GM12872 (cell line): ENCODE measurements at regions not wholly inside any gene's neighbourhood (a gene's known extent, or its start where the extent isn't known, plus 50 kb on each side); places are given as distances from the start of the nearest gene placed in this dataset.

ENCODE experiments used
- TF ChIP-seq, protein P1 (sequence below): IDR thresholded peaks from 3 replicates; pipeline ENCODE4 v1.5.1; 2011; ENCODE audit warnings: low read depth, mild to moderate bottlenecking, low read length, moderate library complexity; ENCODE audit not compliant: insufficient read depth

DNA sequence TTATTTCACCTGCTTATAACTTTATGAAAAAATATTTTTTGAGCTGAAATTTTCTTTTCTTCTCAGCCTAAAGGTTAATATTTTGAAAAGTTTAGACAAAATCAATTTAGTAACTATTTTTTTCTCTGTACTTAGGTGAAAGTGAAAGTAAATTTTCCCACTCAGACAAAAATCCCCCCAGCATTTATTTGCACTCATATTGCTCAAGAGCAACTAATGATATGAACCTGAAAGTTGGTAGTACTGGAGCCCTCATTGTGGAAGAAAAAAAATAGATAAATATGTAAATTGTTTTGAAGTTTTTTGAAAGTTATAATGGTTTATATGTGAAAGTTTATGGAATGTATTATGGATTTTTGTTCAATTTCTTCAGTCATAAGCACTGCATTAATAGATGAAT is 1005.9 kb upstream of the ATXN7L3B start:
- TF ChIP-seq, protein P1, sequence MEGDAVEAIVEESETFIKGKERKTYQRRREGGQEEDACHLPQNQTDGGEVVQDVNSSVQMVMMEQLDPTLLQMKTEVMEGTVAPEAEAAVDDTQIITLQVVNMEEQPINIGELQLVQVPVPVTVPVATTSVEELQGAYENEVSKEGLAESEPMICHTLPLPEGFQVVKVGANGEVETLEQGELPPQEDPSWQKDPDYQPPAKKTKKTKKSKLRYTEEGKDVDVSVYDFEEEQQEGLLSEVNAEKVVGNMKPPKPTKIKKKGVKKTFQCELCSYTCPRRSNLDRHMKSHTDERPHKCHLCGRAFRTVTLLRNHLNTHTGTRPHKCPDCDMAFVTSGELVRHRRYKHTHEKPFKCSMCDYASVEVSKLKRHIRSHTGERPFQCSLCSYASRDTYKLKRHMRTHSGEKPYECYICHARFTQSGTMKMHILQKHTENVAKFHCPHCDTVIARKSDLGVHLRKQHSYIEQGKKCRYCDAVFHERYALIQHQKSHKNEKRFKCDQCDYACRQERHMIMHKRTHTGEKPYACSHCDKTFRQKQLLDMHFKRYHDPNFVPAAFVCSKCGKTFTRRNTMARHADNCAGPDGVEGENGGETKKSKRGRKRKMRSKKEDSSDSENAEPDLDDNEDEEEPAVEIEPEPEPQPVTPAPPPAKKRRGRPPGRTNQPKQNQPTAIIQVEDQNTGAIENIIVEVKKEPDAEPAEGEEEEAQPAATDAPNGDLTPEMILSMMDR: no peak

DNA sequence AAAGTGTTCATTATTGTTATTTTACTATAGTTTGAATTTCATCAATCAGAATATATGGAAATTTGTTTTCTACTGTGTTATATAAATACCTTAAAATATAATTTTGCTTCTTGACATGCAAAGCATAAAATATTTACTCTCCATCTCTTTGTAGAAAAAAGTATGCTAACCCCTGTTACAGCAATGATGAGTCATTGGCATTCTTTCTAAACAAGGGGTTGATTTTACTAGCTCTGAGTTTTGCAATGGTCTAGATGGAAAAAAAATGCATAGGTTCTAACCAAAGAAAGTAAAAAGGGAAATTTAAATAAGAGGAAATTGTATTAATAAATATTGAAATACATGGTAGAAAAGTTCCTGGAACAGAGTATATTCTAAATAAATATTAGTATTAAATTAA is 990.2 kb upstream of the ATXN7L3B start:
- TF ChIP-seq, protein P1: no peak

DNA sequence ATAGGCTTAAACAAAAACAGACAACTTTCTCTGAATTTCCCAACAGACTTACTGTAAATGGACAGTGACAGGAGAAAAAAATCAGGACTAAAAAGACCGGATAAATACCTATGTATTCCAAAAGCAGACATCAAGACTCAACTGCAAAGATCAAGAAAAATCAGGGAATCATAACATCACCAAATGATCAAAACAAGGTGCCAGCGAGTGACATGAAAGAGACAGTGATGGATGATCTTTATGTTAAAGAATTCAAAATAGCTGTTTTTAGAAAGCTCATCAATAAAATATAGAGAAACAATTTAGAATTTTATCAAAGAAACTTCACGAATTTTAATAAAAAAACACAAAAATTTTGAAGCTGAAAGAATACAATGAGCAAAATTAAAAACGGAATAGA is 952.5 kb upstream of the ATXN7L3B start:
- TF ChIP-seq, protein P1: no peak

DNA sequence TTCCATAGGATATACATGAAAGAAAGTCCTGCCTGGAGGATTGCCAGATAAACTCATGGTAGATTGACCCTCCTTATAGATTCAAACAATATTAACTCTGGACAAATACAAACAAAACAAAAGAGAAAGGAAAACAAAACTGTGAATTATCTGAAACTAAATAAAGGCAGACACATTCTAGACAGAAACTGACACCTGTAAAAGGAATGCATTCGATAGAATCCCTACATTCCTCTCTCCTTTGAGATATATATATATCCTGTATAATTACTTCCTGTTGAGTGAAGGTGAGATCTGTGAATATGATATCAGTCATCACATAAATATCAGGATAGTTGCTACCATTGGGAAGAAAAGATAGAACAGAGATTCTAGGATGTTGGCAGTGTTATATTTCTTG is 948.4 kb upstream of the ATXN7L3B start:
- TF ChIP-seq, protein P1: no peak

DNA sequence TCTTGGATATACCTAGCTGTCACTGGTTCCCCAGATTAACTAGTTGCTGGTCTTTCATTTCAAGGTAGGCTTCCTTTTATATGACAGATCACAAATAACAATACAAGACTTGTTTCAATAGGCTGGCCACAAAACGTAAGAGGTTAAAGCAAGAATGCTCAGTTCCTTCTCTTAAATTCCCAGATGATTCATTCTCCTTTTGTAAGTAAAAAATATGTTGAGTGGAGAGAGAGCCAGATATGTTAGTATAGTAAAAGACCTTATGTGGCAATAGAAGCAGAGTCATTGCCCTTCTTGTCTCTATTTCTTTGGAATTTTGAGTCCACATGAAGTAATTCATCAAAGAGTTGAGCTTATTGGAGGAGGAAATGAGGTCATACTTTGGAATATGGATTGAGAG is 939.0 kb upstream of the ATXN7L3B start:
- TF ChIP-seq, protein P1: no peak

DNA sequence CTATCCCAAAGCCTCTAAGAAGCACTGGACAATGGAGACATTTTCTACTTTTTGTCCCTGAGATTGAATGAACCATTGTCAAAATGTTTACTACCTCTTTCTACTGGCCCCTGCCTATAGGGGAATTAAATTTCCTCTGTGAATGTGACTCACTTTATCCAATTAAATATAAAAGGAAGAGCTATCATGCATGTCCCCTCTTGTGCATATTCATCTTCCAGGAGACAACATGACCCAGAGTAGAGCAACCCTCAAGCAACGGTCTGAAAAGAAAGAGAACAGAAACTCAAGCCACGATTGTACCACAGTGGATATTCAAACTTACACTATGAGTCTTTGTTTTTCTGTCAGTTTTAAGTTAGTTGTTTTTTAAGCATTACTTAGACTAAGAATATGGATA is 938.4 kb upstream of the ATXN7L3B start:
- TF ChIP-seq, protein P1: no peak

GRCh38 chr12:73612551-73612950 is 925.1 kb upstream of the ATXN7L3B start:
- TF ChIP-seq, protein P1: no peak

DNA sequence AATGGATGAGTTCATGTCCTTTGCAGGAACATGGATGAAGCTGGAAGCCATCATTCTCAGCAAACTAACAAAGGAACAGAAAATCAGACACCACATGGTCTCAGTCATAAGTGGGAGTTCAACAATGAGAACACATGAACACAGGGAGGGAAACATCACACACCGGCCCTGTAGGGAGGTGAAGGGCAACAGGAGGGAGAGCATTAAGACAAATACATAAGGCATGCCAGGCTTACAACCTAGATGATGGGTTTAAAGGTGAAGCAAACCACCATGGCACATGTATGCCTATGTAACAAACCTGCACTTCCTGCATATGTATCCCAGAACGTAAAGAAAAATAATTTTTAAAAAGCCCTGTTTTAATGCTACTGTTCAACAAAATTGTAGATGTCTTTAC is 914.2 kb upstream of the ATXN7L3B start:
- TF ChIP-seq, protein P1: no peak
